B cell (primary cell): ENCODE measurements at regions not wholly inside any gene's neighbourhood (a gene's known extent, or its start where the extent isn't known, plus 50 kb on each side); places are given as distances from the start of the nearest gene placed in this dataset.

Experiments
- CTCF ChIP-seq: fragments of 200-600 bp; IDR thresholded peaks from one replicate; pipeline ENCODE4 v1.8.0; 2022; ENCODE audit warnings: antibody characterized with exemption, mild to moderate bottlenecking
- EZH2 ChIP-seq: IDR thresholded peaks from 2 replicates; pipeline ENCODE4 v1.6.1; 2012; ENCODE audit warnings: borderline replicate concordance, low read depth, mild to moderate bottlenecking, moderate library complexity, low read length; ENCODE audit not compliant: insufficient read depth, poor library complexity, severe bottlenecking

DNA sequence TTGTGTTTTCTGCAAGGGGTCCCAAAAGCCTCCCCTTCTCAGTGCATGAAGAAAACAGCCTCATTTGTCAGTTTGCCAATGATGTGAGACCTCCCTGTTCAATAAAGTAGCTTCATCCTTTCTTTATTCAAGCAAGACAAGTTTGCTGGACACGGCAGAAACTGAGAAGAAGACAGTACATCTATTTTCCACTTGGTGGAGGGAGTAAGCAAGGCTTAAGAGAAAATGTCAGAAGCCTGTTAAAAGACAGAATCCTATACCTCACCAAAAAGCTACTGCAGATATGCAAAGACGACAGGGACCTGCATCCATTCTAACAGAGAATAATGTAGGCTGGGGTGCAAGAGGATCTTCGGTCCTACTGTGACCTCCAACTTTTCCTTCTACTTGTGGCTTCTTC is 506.8 kb upstream of the VRK2 start:
- TF ChIP-seq CTCF (no peak), EZH2 (no peak)
